ENCODE measurements at regions not wholly inside any gene's neighbourhood (a gene's known extent, or its start where the extent isn't known, plus 50 kb on each side); places are given as distances from the start of the nearest gene placed in this dataset.
"Not testable (repeated sequence)": the region's sequence is repeated elsewhere in the genome, so short reads cannot be mapped to it uniquely, and the experiment has no call there.

- intact Hi-C loops (cut with DNase I) = no loop called here
- Histone ChIP-seq H3K36me3 (no peaks in the 10 kb centered on the region), H3K4me3 (no peak overlapping the region), H3K27me3 (no peaks in the 10 kb centered on the region), H3K4me1 (no peaks in the 10 kb centered on the region), H3K9me3 (no peaks in the 10 kb centered on the region), H3K27ac (no peak overlapping the region)
- 69 to 87% methylated on average over 4 of the region's 4 CpGs for WGBS, 2 donors
- no peak for TF ChIP-seq CTCF (IDR thresholded peaks at IDR 0.05)
- TF ChIP-seq POLR2A (IDR thresholded peaks at IDR 0.05) = no peak
- no peak for DNase-seq
These were observed 750.9 kb downstream of the BRINP3 start for GRCh38 chr1:189726806-189727205.

- H3K36me3 ChIP-seq = no peaks in the 10 kb centered on the region
- H3K9me3 ChIP-seq = peaks cover 0 to 10% (median 0%) of the 10 kb centered on the region in 3 donors
- intact Hi-C loops (cut with DNase I) = no loop called here
- H3K4me3 ChIP-seq = no peak overlapping the region
- H3K27ac ChIP-seq = no peak overlapping the region
- no peak for TF ChIP-seq POLR2A (IDR thresholded peaks at IDR 0.05)
- DNase-seq = no peak
- H3K27me3 ChIP-seq = no peaks in the 10 kb centered on the region
- H3K4me1 ChIP-seq = no peaks in the 10 kb centered on the region
These were observed 726.4 kb downstream of the BRINP3 start for GRCh38 chr1:189751311-189751710.

- TF ChIP-seq CTCF (IDR thresholded peaks at IDR 0.05) = no peak
- TF ChIP-seq POLR2A (IDR thresholded peaks at IDR 0.05) = no peak
- Histone ChIP-seq H3K4me3 (no peak overlapping the region), H3K27ac (no peak overlapping the region), H3K4me1 (no peaks in the 10 kb centered on the region), H3K36me3 (no peaks in the 10 kb centered on the region), H3K9me3 (peaks cover 0 to 10% (median 0%) of the 10 kb centered on the region in 3 donors), H3K27me3 (no peaks in the 10 kb centered on the region)
- intact Hi-C loops (cut with DNase I) = no loop called here
- no peak for DNase-seq
- WGBS, 2 donors = 41 to 63% methylated on average over 1 of the region's 1 CpG
These were observed 725.1 kb downstream of the BRINP3 start for GRCh38 chr1:189752461-189752995.

- H3K4me3 ChIP-seq; DNase-seq; H3K27me3 ChIP-seq; H3K36me3 ChIP-seq; H3K9me3 ChIP-seq; H3K27ac ChIP-seq; intact Hi-C loops (cut with DNase I); H3K4me1 ChIP-seq: not testable (repeated sequence)
- WGBS, 2 donors = 90 to 92% methylated on average over 2 to 3 of the region's 9 CpGs
These were observed 722.6 kb downstream of the BRINP3 start for GRCh38 chr1:189755100-189755499.

- H3K9me3 ChIP-seq = no peaks in the 10 kb centered on the region
- H3K4me3 ChIP-seq = no peak overlapping the region
- H3K36me3 ChIP-seq = no peaks in the 10 kb centered on the region
- H3K27ac ChIP-seq = no peak overlapping the region
- WGBS, 2 donors = 55 to 72% methylated on average over 2 of the region's 2 CpGs
- no peaks in the 10 kb centered on the region for H3K27me3 ChIP-seq
- no peak for DNase-seq
- intact Hi-C loops (cut with DNase I) = no loop called here
- no peak for TF ChIP-seq CTCF (IDR thresholded peaks at IDR 0.05)
- no peak for TF ChIP-seq POLR2A (IDR thresholded peaks at IDR 0.05)
- no peaks in the 10 kb centered on the region for H3K4me1 ChIP-seq
These were observed 713.0 kb downstream of the BRINP3 start for GRCh38 chr1:189764391-189765320.

- Histone ChIP-seq H3K27ac (no peak overlapping the region), H3K4me3 (no peak overlapping the region), H3K4me1 (no peaks in the 10 kb centered on the region), H3K36me3 (no peaks in the 10 kb centered on the region), H3K27me3 (no peaks in the 10 kb centered on the region), H3K9me3 (no peaks in the 10 kb centered on the region)
- no peak for DNase-seq
- TF ChIP-seq POLR2A (IDR thresholded peaks at IDR 0.05) (no peak), CTCF (IDR thresholded peaks at IDR 0.05) (no peak)
- 56 to 64% methylated on average over 3 of the region's 3 CpGs for WGBS, 2 donors
- intact Hi-C loops (cut with DNase I) = no loop called here
These were observed 708.2 kb downstream of the BRINP3 start for GRCh38 chr1:189769448-189769847.

All from esophagus squamous epithelium (tissue), 5 donors.